Right forelimb (tissue), 1 donor: ENCODE measurements at regions not wholly inside any gene's neighbourhood (a gene's known extent, or its start where the extent isn't known, plus 50 kb on each side); places are given as distances from the start of the nearest gene placed in this dataset.
A peak's percentile ranks its signal among the peaks of the same experiment; 100 is the strongest.

Source experiments
- DNase-seq: peaks from one replicate; pipeline ENCODE4 v3.0.0-alpha.2; 2018

DNA sequence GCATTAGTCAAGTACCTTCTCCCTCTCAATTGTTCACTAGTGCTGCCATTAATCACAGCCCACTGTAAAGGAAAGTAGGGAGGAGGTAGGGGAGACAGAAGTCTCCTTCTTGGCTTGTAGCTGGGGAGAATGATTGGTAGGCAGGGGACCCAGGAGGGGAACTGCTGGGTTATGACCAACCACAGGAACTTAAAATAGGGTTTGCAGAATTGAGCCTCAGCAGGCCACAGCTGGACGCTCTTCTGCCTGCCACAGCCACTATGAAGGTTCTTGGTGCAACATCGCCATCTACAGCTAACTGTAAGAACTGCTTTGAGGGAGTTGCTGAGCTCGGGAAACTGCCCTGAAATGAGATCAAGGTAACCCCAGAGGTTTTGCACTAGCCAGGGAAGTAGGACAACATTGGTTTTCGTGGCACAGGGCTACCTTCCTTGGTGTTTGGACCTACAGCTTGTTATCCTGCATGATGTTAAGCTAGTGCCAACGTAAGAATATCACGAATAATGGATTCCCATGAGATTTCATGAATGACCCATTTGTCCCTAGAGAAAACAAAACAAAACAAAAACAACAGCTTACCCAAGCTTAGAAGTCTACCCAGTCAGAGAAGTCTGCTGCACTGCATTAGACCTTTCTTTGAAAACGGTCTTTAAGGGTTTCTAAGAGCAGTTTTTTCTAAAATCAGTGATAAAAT is 787.1 kb upstream of the API5 start:
- DNase-seq: peak; percentile 71

DNA sequence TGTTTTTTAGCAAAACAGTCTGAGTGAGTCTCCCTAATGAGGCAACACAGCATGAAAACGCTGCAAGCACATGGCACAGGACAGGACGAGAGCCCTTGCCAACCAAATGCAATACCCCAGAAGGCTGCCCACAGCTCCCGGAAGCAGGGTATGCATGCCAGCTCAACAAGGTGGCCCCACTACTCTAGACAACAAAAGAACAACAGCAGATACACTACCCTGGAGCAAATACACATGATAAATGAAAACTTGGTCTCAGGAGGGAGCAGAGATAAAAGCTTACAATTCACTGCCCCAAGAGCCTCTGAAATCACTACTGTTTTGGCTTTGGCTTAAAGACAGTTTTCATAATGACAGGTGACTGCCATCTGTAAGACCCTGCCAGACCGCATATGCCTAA is 785.4 kb upstream of the API5 start:
- no peak for DNase-seq

DNA sequence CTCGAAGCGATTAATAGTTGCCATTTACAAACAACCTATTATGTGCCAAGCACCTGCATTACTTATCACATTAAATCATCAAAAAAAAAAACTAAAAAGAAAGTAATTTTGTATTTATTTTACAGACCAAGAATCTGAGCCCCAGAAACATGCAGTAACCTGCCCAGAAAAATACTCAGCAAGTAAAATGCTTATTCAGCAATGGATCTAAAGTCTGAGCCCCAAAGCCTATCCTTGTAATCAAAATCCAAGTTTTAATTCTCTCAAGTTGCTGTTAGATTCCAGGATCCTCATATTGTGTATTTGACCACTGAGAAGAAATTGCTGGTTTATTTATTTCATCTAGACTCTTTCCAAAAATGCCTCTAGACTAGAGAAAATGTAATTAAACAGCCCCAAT is 783.3 kb upstream of the API5 start:
- DNase-seq: no peak

DNA sequence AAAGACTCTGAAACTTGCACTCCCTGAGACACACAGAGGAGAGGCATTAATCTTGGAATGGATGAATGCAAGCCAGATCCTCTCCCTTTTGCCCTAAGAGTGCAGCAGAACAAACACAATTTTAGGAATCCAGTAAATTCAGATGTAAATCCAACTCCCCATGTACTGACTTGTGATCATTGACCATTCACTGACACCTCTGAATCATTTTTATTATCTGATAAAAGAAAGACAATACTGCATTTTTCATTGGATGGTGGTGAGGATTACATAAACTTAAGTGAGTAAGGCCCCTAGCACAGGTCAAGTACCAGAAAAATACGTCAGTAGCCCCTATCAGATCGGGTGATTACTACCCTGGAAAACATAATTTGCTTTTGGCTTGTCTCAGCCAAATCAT is 782.9 kb upstream of the API5 start:
- no peak for DNase-seq

DNA sequence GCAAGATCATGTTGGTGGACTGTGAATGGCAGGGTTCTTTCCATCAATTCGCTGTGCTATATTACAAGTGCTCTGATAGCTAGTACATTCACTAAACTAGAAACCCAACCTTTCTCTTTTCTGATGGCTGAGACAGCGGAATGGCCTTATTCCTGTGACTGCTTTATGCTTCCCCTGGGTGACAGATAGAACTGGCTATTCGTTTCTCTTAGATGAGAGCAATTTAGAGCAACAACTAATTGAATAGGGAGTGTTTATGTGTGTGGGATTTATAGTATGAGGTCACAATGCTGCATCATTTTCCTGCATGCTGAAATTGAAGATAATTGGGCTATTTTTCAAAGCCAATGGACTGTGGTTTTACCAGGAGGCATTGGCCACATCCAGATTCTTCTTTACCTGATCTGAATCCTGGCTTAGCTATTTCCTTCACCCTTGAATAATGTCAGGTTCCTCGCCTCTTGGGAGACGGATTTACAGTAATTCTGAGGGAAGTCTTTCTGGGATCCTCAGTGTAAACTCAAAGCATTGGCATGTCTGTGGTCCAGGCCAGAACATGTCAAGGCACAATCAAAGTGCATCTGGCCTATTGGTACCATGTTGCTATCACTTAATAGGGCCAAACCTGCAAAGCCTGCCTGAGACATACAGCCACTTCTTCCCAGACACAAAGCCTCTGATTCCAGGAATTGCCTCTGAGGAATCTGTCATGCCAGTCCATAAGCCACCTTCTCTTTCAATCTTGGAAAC is 775.0 kb upstream of the API5 start:
- no peak for DNase-seq

DNA sequence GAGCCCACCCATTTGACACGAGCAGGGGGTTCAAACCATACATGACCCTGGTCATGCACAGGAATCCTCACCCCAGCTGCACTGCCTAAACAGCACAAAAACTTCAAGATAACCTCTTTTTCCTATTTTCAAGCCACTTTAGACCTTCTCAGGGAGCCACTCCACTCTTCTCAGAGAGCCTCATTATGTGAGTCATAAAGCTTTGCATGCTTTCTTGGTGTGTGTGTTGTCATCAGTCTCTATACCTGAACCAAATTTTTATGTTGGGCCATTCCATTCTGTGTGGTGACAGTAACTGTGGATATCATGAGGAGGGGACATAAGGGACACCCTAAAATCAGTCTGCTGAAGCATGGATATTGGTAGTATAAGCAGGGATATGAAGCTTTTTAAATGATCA is 769.5 kb upstream of the API5 start:
- DNase-seq: no peak

DNA sequence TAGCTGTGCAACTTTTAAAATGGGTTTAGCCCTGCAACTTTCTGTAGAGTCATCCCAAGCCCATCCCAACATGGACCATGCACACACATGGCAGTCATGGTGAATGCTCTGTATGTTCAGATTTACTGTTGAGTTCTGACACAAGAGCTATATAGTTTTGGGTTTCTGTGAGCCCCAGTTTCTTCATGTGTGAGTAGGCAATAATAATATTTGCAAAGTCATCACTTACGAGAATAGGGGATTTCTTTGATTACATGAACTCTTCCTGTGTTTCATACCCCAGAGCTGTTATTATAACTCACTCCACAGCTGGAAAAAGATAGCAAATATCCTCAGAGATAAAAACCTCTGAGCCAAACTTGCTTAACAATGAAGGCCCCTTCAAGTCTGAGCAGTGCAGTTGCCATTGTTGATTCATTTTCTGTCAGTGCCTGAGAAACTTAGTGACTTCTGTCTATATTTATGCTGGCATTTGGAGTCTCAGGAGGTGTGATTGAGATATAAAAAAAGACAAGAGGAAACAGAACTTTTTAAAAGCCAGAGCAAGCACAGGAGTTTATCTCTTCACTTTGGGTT is 767.9 kb upstream of the API5 start:
- no peak for DNase-seq

DNA sequence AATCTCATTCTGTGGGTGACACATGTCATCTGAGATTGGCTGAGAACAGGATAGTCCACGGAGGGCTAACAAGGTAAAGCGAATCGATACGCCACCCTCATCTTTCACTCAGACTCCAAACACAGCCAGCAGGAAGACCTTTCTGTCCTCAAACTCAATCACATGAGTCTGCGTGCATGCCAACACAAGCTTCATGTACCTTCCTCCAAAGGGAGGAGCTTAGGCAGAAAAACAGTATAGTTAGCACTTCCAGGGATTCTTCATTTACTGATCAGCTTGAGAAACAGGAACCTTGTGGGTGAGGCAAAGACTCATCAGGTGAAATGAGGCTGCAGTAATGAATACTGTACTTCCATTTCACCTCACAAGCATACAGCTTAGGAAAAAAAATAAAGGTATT is 767.1 kb upstream of the API5 start:
- DNase-seq: no peak

DNA sequence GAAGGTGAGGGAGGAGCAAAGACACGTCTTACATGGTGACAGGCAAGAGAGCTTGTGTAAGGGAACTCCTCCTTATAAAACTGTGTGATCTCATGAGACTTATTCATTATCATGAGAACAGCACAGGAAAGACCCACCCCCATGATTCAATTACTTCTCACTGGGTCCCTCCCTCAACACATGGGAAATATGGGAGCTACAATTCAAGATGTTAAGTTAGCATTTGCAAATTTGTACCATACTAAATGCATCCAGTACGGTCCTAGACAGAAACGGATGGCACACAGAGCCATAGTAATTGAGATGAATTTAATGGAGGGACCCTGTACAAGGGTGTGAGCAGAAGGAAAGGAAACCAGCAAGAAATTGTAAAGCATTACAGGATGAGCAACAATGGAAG is 765.8 kb upstream of the API5 start:
- DNase-seq: no peak

DNA sequence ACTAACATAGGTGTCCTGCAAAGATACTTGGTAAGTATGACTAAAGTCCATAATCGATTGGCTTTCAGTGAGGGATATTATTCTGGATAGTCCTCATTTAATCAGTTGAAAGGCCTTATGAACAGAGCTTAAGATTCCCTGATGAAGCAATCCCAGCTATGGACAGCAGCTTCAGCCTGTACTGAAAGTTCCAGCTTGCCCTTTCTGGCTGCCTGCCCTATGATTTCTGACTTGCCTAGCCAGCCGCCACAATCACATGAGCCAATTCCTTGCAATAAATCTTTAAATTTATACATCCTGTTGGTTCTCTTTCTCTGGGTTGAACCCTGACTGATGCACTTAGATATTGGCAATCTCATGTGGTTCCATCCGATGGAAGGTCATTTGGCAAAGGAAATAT is 759.0 kb upstream of the API5 start:
- DNase-seq: no peak

DNA sequence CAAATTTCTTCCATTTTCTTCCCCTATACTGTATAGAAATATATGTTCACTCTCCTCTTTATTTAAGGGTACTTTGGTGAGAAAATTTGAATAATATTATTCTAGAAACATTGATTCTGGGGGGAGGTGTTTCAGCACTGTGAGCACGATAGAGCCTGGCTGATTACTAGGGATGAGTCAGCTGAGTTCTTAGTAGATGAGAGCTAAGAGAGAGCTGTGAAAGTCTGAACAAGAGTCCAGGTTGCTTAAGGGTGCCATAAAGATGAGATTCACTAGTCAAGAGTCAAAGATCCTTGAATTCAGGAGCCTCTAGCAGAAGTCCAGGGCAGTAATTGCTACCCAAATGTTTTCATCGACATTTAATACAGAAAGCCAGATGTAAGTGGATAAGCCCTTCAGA is 756.6 kb upstream of the API5 start:
- no peak for DNase-seq

DNA sequence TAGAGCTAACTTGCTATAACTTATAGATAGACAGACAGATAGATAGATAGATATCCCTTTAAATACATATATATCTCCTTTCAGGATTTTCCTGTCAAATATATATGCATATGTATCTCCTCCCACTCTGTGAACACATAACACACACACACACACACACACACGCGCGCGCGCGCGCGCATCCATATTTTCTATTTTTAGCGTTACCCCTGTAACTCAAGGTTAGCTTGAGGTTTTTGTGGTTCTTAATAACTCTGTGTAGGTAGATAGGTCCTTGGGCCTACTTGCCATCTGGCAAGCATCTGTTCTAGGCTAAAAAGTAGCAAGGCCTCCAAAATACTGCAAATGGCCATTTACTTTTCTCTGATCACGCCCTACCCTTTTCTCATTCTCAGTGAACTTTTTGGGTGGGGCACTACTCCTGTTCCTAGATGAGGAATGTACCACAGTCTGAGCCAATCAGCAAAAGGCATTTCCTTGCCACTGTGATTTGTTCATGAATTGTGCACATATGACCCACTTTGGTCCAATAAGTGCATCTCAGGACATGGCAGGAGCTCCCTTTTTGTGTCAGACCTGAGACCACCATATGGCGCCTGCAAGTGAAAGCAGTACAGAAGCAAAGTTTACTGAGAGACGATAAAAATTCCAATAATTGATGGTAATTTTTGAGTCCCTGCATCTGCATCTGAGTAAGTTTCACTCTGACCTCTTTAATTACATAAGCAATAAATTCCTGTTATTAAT is 740.5 kb upstream of the API5 start:
- no peak for DNase-seq

DNA sequence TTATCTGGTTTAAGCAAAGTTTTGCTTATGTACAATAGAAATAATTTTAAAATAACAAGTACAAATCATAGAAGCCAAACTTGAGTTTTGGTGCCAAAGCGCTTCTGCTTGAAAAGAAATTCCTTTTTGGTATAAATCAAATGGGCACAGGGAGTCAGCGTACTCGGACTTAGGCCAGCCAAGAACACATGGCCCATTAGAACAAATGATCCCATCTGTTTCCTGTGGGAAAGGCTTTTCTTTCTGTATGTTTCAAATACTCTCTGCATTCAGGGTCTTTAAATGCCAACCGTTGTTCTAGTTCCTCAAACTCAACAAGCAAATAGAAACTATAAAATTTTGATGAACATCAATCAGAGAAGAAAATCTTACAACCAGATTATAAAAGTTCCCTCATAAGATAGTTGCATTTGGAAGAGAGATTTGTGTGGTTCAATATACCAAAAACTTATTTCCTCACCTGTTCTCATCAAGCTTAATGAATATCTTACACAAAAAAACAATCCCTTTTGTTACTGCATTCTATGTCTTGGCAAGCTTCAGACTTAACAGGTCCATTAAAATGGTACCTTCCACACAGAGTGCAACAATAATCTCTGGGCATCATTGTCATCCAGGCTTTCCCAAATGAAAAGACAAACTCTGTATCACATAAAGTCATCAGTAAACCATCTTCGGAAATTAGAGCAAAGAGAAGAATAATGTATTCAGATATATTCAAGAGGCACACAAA is 739.8 kb upstream of the API5 start:
- DNase-seq: no peak

DNA sequence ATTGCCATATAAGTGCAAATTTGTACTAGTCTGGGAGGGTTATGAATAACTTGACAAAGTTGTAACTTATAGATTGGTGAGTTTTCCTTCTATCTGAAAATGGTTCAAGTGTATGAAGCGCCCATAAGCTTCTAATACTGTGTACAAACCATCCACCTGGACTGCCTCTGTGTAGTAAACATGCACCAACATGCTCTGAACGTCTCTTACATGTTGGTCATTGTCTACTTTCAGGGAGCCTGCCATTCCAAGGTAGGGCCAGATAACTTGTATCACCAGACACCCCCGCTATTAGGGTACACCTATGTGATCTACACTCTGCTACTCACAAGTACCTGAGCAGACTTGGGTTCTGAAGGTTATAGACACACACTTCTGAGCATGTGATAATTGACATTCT is 735.5 kb upstream of the API5 start:
- no peak for DNase-seq

DNA sequence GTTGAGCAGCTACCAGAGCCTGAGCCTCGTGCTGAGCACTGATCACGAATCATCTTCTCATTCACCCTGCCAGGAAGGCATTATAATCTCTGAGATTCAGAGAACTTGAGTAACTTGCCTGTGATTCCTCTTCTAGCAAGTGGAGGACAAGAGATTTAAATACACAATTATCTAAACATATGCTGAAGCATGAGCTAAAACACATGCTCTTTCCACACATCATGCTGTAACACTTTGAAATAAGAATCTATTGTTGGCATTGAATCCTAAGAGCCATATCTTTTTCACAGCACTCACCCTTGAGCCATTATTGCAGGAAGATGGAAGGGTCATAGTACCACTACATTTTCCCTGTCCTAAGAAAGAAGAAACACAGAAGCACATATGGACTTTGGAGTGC is 722.5 kb upstream of the API5 start:
- no peak for DNase-seq

DNA sequence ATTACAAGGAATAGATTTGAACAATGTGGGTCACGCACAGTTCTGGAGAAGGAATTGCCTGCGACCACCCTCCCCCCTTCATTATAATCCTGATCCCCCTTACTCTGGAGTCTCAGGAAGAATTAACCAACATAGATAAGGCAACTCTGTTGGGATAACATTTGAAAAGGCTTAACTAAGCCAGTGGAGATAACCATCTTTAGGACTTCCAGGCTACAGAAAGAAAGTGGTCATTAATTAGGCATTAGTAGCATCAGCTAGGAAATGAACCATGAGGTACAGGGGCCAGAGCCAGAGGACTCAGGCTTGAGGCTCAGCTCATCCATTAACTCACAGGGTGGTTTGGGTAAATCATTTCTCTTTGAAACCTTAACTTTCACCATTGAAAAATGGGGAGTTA is 720.0 kb upstream of the API5 start:
- DNase-seq: no peak

DNA sequence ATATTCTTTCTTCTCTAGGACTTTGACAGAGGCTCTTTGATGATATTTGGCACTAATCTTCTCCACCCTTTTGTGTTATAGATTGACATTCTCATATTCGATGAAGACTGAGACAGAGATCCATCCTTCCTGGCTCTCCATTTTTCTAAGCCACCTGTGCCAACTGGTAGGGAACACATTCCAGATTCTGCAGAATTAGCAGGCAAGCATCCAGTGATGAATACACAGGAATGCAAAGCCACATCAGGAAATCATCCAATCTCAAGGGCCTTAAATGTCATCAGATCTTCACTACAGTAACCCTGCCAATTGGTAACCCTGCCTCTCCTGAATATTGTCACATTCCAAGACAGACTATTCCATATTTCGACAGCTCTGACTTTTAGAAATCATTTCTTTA is 718.4 kb upstream of the API5 start:
- DNase-seq: no peak

DNA sequence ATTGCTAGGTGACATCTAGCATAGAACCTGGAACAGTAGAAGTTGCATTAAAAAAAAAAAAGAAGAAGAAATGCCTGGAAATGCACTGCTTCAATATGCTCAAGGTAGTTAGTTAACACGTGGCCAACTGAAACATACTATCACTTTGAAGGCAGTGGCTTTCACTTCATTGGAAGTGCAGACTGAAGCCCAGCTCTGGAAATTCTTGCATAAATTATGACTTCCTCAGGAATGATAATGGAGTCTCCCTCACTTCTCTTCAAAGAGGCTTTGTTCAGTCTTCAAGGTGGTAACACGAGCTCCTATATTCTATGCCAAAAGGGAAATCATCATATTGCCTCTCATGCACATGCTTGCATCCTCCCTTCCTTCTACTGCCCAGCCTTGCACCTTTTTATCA is 715.9 kb upstream of the API5 start:
- DNase-seq: no peak

DNA sequence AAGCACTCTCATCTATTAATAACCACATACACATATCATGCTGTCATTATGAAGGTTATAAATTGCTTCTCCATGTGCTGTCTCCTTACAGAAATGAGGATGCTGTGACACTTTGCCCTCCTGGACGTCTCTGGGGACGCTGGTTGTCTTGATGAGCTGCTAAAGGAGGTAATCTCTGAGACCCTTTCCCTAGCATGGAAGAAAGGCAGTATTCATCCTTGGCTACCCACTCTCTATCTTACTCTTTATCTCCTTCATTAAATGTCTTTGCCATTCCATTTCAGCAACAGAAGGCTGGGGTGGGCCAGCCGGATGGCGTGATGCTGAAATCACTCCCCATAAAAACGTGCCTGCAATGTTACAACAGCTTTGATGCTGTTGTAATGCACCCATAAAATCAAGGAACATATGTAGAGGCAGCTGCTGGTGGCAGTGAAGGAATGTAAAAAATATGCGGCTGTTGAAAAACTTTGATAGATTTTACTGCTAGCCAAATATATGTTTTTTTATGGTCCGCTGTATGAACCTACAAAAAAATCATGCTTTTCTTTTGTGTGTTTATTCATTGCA is 715.1 kb upstream of the API5 start:
- no peak for DNase-seq

DNA sequence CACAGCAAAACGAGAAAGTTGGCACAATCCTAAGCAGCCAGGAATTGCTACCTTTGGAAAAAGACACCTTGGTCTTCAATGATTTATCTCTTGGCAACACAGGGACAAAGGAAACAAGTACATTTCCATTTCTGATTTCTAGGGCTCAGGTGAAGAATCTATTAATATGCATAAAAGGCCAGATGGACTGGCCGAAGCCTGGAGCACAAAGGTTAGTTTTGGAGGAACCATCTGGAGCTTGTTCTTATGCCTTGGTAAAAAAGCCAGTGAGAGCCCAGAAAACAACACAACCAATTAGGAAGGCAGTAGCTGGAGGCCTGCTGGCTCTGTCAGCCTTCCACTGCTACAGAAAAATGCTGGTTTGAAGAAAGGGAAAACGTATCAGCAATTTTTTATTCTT is 713.5 kb upstream of the API5 start:
- DNase-seq: no peak

DNA sequence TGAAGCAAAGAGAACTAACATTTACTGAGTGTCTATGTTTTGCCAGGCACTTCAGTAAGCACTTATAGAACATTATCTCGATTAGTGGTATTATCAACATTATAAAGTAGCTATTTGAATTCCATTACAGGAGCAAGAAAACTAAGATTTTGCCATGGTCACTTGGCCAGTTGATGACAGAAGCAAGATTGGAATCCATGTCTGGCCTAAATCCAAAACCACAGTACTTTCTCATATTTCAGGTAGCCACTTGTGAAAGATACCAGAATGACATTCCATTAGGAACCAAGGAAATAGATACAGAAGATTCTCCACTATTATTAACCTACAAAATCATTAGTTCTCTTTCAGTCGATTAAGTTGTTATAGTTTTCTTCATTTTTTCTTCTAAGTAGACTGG is 691.0 kb upstream of the API5 start:
- DNase-seq: no peak

DNA sequence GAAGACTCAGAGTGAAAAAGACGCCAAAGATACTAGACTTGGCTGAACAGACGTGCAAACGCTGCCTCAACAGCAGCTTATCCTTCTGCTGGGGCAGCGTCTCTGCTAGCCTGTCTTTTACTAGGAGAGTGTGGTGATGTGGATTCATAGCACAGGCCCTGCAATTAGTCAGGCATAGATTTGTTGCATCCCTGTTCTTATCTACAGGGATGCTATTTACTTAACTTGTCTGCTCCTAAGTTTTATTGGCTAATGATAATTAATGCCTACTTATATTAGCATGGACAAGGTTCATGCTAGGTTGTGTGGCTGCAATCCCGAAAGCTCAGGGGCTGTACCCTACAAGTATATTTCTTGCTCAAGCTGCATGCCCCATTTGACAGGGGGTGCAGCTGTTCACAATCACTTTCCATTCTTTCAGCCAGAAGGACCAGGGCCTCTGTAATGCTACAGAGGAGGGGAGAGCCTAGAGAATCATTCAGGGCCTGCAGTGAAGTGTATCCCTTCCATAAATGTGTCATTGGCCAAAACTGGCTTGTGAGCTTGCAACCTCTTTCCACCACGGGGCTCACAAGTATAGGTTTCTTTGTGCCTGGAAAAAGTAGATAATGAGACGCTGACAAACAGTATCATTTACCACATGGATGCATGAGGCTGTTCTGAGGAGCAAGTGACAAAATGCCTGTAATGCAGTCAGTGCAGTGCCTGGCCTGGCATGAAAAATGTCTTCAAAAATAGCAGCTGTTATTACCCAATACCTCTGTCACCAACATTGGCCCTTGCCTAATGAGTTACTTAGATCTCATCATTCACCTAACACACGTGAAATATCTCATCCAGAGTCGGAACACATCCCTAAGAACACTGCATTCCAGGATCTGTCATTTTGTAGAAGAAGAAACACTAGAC is 685.8 kb upstream of the API5 start:
- no peak for DNase-seq
